ENCODE measurements at regions not wholly inside any gene's neighbourhood (a gene's known extent, or its start where the extent isn't known, plus 50 kb on each side); places are given as distances from the start of the nearest gene placed in this dataset.

GRCh38 chr1:218779341-218780100, 394.2 kb upstream of the LYPLAL1 start:
- DNase-seq = no peak

DNA sequence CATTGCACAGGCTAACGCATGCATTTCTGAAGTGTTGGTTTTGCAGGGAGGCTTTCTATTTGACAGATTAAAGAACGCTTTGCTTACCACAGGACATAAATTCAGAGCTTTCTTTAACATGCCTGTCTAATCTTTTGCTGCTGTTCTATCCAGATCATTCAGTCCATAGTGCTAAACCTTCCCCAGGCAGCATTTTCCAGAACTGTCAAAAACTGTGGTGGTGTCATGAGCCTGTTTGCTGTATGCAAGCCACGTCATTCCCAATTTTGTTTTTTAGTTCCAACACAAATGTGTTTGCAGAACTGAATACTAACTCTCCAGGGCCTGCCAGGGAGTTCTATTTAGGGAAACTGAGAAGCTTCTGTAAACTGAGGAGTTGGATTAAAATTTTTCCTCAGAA, 390.5 kb upstream of the LYPLAL1 start:
- DNase-seq = no peak

- DNase-seq = no peak
Measured at GRCh38 chr1:218783916-218784315, 389.8 kb upstream of the LYPLAL1 start.

DNA sequence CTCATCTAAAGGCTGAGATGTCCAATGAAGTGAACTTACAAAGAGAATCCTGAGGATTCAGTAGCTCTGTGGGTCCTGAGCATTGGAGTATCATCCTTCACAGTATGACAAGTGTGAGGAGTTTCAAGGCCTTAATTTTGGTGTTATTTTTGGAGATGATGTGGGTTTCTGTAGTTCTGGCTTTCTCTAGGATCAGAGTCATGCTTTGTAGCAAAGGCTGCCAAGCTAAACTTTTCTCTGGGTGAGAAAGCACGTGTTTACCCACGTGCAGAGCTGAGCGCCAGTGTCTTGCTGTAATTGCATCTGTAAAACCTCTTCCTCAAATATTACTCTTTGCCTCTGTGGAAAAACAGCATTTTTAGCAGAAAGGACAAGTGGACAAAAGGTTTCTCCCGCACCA, 387.8 kb upstream of the LYPLAL1 start:
- DNase-seq = no peak

DNA sequence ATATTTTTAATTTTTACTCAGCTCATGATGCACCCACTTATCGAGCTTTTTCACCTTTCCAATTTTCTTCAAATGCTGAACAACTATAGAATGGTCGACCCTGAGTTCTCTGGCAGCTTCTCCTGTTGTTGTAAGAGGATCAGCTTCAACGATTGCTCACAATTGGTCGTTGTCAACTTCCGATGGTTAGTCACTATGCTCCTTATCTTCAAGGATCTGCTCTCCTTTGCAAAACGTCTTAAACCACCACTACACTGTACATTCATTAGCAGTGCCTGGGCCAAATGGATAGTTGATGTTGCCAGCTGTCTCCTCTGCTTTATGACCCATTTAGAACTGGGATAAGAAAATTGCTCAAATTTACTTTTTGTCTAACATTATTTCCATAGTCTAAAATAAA, 385.9 kb upstream of the LYPLAL1 start:
- no peak for DNase-seq

DNA sequence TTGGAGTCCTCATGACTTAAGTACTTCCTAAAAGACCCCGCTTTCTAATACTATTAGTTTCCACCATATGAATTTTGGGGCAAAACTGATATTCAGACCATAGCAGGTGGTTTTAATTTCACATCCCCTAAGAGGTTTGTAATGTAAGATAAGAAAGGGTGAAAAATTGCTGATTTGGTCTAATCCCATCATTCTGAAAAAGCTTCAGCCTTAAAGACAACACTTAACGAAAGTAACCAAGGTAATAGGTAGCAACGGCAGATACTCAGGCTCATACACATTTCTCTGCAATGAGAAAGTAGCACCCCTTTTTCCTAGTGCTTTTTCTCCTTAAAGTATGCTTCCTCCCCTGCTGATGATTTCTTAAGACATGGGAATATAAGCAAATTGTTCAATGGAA, 376.9 kb upstream of the LYPLAL1 start:
- no peak for DNase-seq

GRCh38 chr1:218802799-218803198, 370.9 kb upstream of the LYPLAL1 start:
- DNase-seq = no peak

DNA sequence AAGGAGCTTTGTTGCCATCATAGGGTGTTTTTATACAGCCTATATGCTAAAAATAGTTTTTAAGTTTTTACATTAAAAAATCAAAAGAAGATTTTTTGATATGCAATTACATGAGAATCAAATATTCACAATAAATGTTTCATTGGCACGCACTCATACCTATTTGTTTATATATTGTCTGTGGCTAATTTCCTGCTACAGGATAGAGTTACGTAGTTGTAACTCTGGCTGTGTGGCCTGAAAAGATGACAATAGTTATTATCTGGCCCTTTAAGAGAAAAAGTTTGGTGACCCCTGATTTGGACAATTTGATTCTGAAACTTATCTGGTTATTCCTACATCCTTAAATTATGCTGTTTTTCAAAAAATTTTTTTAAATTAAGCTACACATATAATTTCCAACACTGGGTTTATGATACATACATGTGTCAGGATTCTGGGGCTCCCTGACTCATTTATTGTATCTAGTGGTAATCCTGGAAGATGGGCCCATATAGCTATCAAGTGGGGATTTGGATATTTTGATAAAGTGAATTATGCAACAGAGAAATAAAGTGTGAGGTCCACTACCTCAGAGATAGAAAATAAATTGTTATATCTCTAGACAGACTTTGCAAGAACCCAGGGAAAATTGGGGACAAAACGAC, 370.2 kb upstream of the LYPLAL1 start:
- DNase-seq = no peak

DNA sequence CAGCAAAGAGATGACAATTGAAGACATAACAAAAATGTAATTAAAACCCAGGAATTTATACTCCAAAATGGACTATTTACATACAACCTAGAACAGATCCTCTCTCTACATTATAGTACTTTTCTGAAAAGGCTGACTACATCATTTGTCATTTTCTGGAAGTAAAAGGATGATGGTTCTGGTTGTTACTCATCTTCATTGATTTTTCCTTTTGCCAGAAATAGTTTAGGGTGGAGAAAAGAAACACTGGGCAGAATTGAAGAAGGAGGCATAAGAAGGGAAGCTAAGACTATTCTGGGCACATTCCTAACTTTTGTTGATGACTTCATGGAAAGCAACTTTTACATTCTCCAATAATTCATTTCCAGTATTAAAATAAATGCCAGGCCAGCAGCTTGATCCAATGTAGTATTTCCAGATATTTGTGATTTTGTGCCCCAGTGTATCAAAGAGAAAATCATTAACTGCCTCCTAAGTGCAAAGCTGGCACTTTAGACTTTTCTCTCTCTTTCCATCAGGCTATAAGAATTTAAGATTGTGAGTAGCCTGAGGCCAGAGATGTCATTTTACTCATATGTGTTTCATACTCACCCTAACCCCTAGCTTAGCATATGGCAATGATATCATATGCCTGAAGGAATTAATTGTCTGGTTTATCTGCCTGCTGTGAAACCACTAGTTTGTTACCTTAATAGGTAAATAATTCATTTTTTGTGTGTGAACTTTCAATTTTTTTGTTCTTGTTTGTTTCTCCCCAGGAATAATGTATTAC, 369.5 kb upstream of the LYPLAL1 start:
- DNase-seq = no peak

DNA sequence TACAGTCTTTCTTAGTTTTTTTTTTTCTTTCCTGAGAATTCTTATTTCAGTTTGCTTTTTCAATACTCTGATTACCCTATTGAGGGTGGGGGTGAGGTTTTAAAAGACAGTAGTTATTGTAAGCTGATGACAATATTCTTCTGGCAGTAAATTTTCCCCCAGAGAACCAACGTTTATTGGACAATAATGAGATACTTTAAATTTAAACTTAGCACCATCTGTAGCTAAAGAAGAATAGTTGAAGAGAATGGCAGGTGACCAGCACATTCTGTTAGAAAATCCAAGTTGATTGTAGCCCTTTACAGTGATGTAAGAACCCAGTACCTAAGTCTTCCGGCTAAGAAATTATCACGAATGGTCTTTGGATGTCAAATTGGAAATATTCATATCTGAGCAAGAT, 364.6 kb upstream of the LYPLAL1 start:
- no peak for DNase-seq

- DNase-seq = no peak
Measured at GRCh38 chr1:218809625-218810024, 364.1 kb upstream of the LYPLAL1 start.

- no peak for DNase-seq
Measured at GRCh38 chr1:218810306-218810705, 363.4 kb upstream of the LYPLAL1 start.

DNA sequence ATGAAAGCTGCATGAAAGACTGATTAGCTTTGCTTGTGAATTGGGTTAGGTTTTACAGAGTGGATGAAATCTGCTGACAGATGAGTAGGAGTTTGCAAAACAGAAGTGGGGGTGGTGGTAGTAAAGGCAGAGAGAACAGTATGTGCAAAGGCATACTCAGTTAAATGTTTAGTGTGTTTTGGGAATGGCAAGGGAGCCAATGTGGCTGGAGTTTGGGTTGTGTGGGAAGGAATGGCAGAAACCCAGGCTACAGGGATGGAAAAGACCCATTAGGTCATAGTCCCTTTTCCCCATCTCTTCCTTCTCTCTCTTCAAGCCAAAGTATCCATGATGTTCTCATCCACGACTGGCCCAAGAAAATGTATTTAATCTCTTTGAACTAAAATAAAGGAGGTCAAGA, 362.2 kb upstream of the LYPLAL1 start:
- no peak for DNase-seq

- no peak for DNase-seq
Measured at GRCh38 chr1:218812360-218812759, 361.3 kb upstream of the LYPLAL1 start.

- no peak for DNase-seq
Measured at GRCh38 chr1:218813237-218813636, 360.4 kb upstream of the LYPLAL1 start.

GRCh38 chr1:218815076-218815475, 358.6 kb upstream of the LYPLAL1 start:
- DNase-seq = no peak

- no peak for DNase-seq
Measured at GRCh38 chr1:218817071-218817470, 356.6 kb upstream of the LYPLAL1 start.

- no peak for DNase-seq
Measured at GRCh38 chr1:218817691-218818465, 355.8 kb upstream of the LYPLAL1 start.

DNA sequence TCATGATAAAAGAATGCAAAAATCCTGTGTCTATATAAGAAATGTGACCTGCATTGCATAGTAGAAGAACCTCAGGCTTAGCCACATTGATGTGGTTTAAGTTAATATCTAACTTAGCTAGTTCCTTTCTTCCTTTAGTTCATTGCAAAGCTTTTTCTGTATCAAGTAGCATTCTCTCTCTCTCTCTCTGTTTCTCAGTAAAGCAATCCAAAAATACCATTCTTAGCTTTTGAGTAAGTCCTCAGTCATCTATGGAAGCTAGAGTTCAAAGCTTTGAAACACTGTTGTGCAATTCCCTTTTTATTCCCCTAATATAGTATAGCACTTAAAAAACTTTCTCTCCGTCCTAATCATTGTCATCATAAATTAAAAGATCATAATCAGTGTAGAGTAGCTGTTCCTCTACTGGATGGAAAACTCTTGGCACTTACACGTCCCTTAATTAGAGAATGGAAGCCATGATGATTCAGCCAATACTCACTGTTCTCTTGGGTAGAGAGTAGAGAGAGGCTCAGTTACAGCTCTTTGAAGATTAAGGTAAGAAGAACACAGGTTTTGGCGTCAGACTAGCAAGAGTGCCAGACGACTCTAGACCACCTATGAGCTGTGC, 350.3 kb upstream of the LYPLAL1 start:
- DNase-seq = no peak

DNA sequence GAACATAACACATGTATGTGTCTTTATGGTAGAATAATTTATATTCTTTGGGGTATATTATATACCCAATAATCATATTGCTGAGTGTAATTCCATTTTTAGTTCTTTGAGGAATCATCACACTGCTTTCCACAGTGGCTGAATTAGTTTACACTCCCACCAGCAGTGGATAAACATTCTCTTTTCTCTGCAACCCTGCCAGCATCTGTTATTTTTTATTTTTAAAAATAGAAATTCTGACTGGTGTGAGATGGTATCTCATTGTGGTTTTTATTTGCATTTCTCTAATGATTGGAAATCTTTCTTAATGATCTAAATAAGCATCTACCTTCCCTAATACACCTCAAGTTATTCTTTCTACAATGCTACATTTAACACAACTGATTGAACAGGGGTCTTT, 346.2 kb upstream of the LYPLAL1 start:
- no peak for DNase-seq

- DNase-seq = no peak
Measured at GRCh38 chr1:218828125-218828650, 345.5 kb upstream of the LYPLAL1 start.

DNA sequence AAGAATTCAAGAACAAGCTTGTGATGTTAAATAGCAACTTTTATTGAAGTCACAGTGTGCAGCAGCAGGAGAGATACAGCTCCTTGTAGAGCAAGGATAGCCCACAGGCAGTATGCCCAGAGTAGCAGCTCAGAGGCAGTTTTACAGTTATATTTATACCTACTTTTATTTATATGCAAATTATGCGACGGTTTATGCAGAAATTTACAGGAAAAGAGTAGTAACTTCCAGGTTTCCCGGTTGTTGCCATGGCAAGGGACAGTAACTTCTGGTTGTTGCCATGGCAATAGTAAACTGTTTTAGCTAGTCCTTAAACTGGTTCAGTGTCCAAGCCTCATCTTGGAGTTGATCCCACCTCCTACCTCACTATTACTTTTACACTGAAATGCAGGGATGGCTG, 344.6 kb upstream of the LYPLAL1 start:
- DNase-seq = no peak

- DNase-seq = no peak
Measured at GRCh38 chr1:218835609-218836008, 338.1 kb upstream of the LYPLAL1 start.

Data from stimulated activated CD4-positive, alpha-beta T cell treated with anti-CD3 and anti-CD28 coated beads, Interleukin-4, amount 100 ng/mL, for 1 hour (primary cell).